ENCODE measurements at regions not wholly inside any gene's neighbourhood (a gene's known extent, or its start where the extent isn't known, plus 50 kb on each side); places are given as distances from the start of the nearest gene placed in this dataset.

DNA sequence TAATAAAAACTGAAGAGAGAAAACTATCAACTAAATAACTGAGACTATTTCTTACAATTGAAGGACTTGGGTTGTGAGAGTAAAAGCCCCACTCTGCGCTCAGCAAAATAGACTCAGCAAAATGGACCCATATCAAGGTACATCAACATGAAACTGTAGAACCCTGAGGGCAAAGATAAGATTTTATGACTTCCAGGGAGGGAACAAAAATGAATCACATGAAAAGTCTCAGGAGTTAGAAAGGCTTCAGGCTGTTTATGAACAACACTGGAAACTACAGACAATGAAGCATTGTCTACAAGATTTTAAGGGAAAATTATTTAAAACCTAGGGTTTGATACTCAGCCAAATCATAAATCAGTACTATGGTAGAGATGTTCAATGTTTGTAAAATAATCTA lies 434.3 kb downstream of the PTPRC start:
- TF ChIP-seq, protein P1, sequence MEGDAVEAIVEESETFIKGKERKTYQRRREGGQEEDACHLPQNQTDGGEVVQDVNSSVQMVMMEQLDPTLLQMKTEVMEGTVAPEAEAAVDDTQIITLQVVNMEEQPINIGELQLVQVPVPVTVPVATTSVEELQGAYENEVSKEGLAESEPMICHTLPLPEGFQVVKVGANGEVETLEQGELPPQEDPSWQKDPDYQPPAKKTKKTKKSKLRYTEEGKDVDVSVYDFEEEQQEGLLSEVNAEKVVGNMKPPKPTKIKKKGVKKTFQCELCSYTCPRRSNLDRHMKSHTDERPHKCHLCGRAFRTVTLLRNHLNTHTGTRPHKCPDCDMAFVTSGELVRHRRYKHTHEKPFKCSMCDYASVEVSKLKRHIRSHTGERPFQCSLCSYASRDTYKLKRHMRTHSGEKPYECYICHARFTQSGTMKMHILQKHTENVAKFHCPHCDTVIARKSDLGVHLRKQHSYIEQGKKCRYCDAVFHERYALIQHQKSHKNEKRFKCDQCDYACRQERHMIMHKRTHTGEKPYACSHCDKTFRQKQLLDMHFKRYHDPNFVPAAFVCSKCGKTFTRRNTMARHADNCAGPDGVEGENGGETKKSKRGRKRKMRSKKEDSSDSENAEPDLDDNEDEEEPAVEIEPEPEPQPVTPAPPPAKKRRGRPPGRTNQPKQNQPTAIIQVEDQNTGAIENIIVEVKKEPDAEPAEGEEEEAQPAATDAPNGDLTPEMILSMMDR (IDR thresholded peaks at IDR 0.05), result no peak
- Histone ChIP-seq H3K27ac (no peak overlapping the region), H3K4me3 (no peak overlapping the region), H3K36me3 (no peaks in the 10 kb centered on the region), H3K4me1 (ENCODE audit: control insufficient read depth in 1 of 2, low read depth in 2 of 2) (no peaks in the 10 kb centered on the region), H3K9me3 (no peaks in the 10 kb centered on the region), H3K27me3 (replicated peaks; ENCODE audit: insufficient read depth) (no peaks in the 10 kb centered on the region)
- ATAC-seq (ENCODE audit: insufficient number of reproducible peaks, low FRiP score, low read depth), result no peak
- DNase-seq (ENCODE audit: low spot score), result no peak

GRCh38 chr1:199075792-199076191 lies 437.0 kb downstream of the PTPRC start:
- Histone ChIP-seq H3K4me3 (no peak overlapping the region), H3K27ac (no peak overlapping the region), H3K27me3 (replicated peaks; ENCODE audit: insufficient read depth) (no peaks in the 10 kb centered on the region), H3K9me3 (no peaks in the 10 kb centered on the region), H3K4me1 (ENCODE audit: control insufficient read depth in 1 of 2, low read depth in 2 of 2) (no peaks in the 10 kb centered on the region), H3K36me3 (no peaks in the 10 kb centered on the region)
- TF ChIP-seq, protein P1 (IDR thresholded peaks at IDR 0.05), result no peak
- no peak for DNase-seq (ENCODE audit: low spot score)
- no peak for ATAC-seq (ENCODE audit: insufficient number of reproducible peaks, low FRiP score, low read depth)

GRCh38 chr1:199079994-199080393 lies 441.2 kb downstream of the PTPRC start:
- TF ChIP-seq, protein P1 (IDR thresholded peaks at IDR 0.05), result no peak

GRCh38 chr1:199081739-199082138 lies 442.9 kb downstream of the PTPRC start:
- Histone ChIP-seq H3K4me3 (no peak overlapping the region), H3K9me3 (no peaks in the 10 kb centered on the region), H3K27ac (no peak overlapping the region), H3K4me1 (ENCODE audit: control insufficient read depth in 1 of 2, low read depth in 2 of 2) (no peaks in the 10 kb centered on the region), H3K27me3 (replicated peaks; ENCODE audit: insufficient read depth) (no peaks in the 10 kb centered on the region), H3K36me3 (no peaks in the 10 kb centered on the region)
- no peak for ATAC-seq (ENCODE audit: insufficient number of reproducible peaks, low FRiP score, low read depth)
- TF ChIP-seq, protein P1 (IDR thresholded peaks at IDR 0.05), result no peak
- no peak for DNase-seq (ENCODE audit: low spot score)

More at GRCh38 chr1:199079994-199080393, 441.2 kb downstream of the PTPRC start:
- H3K27me3 ChIP-seq (replicated peaks; ENCODE audit: insufficient read depth), result no peaks in the 10 kb centered on the region
- H3K4me1 ChIP-seq (ENCODE audit: control insufficient read depth in 1 of 2, low read depth in 2 of 2), result no peaks in the 10 kb centered on the region
- H3K4me3 ChIP-seq, result no peak overlapping the region
- H3K27ac ChIP-seq, result no peak overlapping the region
- H3K36me3 ChIP-seq, result no peaks in the 10 kb centered on the region
- ATAC-seq (ENCODE audit: insufficient number of reproducible peaks, low FRiP score, low read depth) (no peak), DNase-seq (ENCODE audit: low spot score) (no peak)
- no peaks in the 10 kb centered on the region for H3K9me3 ChIP-seq

DNA sequence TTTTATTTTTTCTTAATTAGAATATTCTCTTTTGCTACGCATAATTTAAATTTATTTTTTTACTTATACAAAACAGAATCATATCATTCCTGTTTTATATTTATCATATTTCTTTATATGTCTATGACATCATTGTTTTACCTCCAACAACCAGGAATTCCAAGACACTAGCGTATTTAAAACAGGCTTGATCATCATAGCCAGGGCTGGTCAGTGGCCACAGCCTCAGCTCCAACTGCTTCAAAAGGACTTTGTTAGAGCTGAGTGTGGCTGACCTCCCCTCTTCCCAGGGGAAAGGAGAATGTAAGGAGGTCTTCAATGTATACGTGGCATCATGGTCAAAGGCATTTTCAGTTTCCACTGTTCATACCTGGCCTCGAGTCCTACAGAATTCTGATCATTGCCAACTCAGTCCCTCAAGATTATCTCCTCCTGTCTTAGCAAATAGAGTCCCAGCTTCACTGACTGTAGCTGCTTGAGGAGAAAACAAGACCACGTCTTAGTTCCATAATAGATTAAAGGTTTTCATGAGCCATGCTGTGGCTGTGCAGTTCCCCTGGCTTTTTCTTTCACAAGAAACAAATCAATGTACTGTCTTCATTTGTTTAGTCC lies 444.0 kb downstream of the PTPRC start:
- Histone ChIP-seq H3K27ac (no peak overlapping the region), H3K9me3 (no peaks in the 10 kb centered on the region), H3K4me3 (no peak overlapping the region), H3K4me1 (ENCODE audit: control insufficient read depth in 1 of 2, low read depth in 2 of 2) (no peaks in the 10 kb centered on the region), H3K27me3 (replicated peaks; ENCODE audit: insufficient read depth) (no peaks in the 10 kb centered on the region), H3K36me3 (no peaks in the 10 kb centered on the region)
- ATAC-seq (ENCODE audit: insufficient number of reproducible peaks, low FRiP score, low read depth) (no peak), DNase-seq (ENCODE audit: low spot score) (no peak)
- TF ChIP-seq, protein P1 (IDR thresholded peaks at IDR 0.05), result no peak

Data from thoracic aorta (tissue), 2 donors.